Dermis microvascular lymphatic vessel endothelial cell (primary cell): ENCODE measurements at regions not wholly inside any gene's neighbourhood (a gene's known extent, or its start where the extent isn't known, plus 50 kb on each side); places are given as distances from the start of the nearest gene placed in this dataset.
"Not testable (repeated sequence)": the region's sequence is repeated elsewhere in the genome, so short reads cannot be mapped to it uniquely, and the experiment has no call there.

Source experiments
- DNase-seq, 2 donors: peaks; one replicate each; pipeline versions ENCODE4 v3.0.0 to v3.0.0-alpha.2; 2010; ENCODE audit warnings: low read depth in 2 of 2

DNA sequence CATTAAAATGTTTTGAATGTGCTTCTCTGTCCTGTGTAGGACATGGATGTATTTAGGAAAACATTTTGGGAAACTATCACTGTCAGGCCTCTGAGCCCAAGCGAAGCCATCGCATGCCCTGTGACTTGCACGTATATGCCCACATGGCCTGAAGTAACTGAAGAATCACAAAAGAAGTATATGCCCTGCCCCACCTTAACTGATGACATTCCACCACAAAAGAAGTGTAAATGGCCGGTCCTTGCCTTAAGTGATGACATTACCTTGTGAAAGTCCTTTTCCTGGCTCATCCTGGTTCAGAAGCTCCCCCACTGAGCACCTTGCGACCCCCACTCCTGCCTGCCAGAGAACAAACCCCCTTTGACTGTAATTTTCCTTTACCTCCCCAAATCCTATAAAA lies 191.1 kb upstream of the MEIS1 start:
- not testable (repeated sequence) for DNase-seq

DNA sequence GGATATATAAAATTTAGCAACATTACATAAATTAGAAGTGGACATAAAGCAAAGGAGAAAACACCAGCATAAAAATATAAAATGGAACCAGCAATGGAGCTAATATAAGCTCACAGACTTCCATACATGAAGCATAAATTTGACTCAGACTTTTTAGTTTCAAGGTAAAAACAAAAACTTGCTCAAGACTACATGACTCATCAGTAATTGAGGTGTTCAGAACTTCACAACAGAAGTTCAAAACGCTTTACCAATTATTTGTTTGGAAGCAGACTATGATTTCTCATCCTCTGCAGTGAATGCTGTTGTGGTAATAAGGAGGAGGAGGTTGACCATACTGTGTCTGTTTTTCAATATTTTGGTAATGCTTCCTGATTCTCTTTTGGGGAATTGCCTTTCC lies 192.0 kb upstream of the MEIS1 start:
- not testable (repeated sequence) for DNase-seq

DNA sequence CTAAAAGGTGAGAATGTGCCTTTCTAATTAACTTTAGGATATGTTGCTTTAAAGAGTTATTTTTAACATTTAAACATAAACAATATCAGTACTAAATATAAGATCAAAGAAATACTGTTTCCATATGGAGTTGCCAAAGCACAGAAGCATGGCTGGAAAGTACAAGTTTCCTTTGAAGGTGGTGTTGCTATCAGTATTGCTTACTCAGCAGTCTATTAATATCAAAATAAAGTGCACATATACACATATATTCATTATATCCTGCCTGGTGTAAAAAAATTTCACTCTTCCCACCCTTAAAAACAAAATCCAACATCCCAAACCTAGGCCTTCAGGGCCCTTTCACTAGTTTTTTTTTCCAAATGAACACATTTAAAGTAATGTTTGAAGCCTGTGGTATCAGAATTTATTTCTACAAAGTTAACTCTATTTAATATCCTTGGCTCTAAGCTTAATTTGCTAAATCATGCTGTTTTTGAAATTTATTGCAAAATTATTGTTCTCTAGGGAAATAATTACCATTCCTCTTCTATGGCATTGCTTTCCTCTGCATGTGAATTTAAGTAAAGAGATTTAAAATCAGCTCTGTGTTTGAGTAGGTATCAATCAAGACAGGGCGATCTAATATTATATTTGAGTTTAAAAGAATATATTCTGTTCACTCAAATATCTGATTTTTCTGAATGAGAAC lies 192.7 kb upstream of the MEIS1 start:
- DNase-seq: no peak

DNA sequence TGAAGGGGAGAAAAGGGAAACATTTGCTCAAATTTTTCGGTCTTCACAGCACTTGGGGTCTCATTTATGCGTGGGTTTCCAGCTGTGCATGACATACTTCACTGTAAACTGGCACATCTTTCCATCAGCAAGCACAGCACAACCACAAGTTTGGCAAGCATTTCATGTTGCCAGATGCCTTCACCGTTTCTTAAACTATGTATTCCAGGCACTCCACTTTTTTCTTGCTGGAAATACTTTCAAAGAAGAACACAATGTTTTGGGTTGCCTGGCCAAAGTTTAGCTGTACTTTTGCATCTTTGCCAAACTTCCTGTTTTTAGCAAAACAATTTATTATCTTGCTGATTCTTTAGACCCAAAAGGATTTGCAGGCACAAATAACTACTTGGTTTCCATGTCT lies 194.6 kb upstream of the MEIS1 start:
- no peak for DNase-seq

DNA sequence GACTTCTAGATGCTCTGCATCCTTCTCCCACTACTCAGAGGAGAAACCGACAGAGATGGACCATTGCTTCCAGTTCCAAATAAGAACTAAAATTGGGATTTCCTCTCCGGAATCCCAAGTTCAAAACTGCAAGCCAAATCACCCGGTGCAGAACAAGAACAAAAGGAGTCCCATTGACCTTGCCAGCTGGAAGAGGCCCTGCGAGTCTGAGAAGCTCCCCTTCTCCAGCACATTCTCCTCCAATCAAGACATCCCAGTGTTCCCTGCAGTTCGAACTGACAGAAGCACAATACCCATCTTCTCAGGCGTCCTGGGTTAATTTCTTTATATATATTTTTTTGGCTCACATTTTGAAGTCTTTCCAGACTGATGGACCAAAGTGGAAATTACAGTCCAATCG lies 195.3 kb upstream of the MEIS1 start:
- DNase-seq: no peak

DNA sequence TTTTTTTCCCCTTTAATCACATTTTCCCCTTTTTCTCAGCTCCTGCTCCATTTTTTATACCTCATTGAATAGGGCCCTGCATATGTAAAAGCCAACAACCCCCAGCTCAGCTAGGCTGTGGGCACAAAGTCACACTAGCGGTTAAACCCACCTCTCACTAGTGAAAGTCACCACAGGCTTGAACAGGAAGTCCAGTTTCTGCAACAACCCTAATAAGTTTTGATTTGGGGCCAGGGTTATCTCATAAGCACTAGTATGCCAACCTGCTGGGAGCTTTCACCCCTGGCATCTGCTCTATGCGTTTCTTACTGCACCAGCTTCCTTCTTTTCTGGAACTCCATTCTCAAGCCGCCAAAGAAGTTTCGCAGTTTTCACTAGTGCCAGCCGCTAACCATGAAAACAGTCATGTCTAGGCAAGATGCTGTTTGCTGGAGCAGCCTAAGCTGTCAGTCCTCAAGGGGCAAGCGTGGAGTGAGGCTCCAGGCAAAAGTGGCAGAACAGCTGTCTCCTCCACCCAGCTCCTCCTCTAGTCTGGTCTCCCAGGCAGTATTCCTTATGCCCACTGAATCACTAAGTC lies 197.0 kb upstream of the MEIS1 start:
- DNase-seq: no peak

DNA sequence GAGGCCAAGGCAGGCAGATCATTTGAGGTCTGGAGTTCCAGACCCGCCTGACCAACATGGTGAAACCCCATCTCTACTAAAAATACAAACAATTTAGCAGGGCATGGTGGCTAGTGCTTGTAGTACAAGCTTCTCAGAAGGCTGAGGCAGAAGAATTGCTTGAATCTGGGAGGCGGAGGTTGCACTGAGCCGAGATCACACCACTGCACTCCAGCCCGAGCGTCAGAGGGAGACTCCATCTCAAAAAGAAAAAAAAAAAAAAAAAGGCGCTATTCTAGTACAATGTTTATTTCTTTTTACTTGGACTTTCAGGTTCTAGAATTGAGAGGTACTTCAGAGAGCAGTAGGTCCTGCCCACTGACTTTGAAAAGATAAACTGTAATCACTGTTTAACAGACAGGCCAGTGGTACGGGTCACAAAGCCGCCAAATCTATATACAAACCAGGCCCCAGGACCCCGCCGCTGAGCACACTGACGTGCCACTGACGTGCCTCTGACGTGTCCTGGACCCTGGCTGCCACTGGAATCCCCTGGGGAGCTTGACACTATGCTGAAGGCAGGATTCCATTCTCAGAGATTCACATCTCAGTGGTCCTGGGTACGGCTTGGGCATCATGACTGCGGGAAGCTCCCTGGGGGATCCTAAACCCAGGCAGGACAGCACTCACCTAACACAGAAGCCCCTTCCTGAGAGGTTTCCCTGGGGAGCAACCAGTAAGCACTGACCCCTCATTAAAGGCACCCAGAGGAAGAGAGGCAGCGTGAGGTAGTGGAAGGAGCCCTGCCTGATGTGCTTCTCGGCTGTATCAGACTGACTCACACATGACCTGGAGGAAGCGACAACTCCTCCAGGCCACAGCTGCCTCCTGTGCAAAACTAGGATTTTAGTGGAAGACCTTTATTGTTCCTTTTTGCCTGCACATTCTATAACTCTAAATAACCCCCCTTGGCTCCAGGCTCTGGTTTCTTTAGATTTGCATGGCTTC lies 197.8 kb upstream of the MEIS1 start:
- no peak for DNase-seq

DNA sequence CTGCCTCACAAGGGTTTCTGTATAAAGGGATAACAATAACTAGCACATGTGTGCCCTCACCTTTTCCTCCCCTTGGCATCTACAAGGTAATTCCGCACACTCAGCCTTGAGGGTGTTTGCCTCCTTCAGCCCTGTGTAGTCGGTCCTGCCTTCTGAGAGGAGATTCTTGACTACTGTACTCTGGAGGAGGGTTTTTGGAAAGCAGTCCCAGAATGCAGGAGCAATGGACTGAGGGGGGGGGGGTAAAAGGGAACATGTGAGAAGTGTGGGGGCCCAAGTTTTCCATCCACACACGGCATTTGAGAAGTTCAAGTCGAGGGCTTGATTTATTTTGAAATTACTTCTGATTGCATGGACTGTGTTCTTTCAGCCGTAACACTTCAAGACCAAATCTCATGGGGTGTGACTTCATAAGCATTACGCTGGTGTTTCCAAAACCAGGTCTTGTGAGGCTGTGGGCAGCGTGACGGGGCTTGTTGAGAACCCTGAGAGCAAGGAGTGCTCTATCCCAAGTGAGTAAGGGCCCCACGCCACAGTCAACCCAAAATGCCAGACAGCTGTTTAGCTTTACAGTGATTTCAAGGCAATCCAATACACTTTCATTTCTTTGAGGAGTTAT lies 198.7 kb upstream of the MEIS1 start:
- no peak for DNase-seq

DNA sequence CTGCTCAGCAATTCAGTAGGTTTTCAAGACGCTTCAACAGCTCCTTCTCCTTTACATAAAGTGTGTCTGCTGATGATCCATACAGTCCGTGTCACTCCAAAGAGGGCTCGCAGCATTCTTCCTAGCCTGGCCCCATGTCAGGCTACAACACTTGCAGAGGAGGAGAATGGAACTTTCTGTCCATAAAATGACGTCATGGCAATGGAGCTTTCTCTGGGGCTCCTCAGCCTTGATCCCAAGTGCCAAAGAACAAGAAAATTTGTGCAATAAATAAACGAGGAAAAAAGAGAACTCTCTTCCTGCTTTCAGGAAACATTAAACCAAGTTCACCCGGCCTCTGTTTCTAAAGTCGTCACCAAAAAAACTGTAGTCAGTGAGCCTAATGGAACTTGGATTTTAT lies 199.5 kb upstream of the MEIS1 start:
- no peak for DNase-seq

DNA sequence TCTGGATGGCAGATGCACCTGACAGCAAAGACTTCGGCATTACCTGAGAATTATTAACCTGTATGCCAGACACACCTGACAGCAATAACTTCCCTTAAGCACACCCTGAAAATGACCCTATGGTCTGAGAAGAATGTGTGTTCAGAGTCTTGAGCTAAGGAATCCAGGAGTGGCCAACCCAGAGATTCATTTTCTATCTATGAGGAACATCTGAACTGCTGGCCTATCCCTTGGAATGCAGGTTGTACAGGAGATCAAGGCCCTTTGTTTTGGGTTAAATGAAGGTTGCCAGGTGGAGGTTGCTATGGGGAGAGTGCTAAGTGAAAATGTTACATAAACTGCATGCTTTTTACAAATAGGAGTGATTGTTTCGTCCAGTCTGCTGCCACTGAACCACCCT lies 200.9 kb upstream of the MEIS1 start:
- DNase-seq: no peak

DNA sequence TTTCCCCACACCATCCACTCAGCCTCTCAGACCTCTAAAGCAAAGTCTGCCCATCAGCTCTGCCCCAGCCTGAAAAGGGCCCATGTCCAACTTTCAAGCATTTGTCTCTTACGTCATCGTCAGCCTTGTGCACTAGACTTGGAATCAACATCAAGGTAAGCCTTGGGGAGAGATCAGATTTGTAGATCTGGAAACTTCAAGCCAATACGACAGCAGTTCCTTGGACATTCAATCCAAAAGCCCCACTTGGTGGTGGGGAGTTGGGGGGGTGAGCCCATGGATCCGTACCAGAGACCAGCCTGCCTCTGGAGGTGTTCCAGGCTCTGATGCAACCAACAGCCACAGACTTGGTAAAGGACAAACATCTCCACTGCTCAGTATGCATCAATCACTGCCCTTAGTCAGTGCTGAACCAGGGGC lies 206.8 kb upstream of the MEIS1 start:
- no peak for DNase-seq

DNA sequence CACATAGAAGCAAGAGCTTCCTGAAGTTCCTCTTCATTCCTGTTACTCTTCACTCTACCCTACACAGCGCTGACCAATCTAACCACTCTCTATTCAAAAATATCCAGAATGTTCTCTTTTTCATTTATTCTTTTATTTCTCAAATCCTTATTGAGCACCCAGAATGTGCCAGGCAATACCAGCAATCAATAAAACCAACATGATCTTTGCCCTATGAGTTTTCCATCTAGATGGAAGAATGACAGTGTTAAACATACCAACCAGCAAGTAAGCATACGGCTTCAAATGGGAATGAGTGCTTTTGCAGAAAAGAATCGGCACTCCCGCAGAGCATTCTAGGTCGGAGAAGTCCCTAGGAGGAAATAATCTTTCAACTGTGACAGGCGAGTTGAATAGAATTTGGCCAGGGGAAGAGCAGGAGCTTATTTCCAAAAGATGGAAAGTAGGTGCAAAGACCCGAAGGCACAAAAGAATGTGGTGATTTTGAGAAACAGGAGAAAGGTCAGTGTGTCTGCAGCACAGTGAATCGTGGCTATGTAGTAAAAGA lies 217.8 kb upstream of the MEIS1 start:
- DNase-seq: no peak

DNA sequence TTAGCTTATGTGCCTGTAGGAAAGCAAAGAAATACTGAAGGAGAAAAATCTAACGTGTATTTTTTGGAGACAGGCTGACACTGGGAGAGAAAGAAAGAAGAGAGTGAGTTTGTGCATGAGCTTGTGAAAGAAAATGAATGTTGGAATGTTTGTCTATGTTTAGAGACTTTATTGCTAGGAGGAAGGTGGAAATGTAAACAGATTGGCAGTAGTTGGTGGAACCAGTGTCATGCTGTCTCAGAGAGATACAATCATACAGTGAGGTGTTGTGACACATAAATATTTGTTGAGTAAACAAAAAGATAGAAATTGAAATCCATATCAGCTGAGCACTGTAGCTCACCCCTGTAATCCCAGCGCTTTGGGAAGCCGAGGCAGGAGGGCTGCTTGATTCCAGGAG lies 222.2 kb upstream of the MEIS1 start:
- DNase-seq: no peak

DNA sequence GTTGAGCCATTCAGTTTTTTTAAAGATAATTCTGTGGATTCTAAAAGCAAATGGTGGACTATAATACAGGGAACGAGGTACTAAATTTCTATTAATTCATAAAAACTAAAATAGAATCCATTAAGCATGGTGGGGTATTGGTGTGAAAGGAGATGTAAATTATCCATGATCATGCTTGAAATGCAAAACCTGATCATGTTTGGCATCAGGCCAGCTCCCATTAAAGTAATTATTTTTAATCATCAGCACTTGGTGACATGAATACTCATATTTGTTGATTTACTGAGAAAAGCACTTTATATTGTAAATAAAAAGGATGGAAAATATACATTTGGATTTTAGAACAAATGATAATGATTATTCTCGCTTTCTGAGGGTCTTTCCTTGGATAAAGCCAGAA lies 232.3 kb upstream of the MEIS1 start:
- no peak for DNase-seq

DNA sequence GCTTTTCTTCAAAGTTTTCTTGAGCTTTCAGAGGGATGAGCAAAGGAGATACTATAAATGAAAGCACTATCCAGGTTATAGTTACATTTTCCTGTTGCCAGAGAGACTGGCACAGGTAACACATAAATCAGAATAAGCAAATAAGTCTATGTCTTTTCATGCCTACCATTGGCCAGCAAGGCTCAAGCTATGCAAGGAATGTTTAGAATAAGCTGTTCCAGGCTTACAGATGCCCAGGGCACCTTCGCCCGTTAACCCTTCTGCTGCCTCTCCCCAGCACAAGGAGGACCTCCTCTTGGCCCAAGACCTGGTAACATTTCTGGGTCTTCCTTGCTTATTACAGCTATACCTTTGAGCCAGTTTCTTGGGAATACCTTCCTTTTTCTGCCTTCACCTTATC lies 233.7 kb upstream of the MEIS1 start:
- no peak for DNase-seq

DNA sequence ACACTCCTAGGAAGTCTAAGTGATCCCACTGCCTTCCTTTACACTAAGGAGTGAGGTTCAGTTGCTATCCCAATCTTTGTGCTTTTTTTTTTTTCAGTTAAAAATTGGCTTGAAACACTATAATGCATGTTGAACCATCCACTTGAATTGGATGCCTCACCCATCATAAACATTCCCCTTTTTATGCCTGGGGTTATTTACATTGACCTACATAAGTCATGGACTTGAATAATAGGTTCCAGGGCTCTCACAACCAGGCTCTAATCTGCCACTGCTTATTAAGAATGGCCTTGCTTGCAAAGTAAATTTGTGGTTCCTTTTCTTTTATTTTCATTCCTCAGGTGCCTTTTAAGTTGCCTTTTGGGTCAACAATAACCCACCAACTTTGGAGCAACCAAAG lies 236.1 kb upstream of the MEIS1 start:
- DNase-seq: no peak

DNA sequence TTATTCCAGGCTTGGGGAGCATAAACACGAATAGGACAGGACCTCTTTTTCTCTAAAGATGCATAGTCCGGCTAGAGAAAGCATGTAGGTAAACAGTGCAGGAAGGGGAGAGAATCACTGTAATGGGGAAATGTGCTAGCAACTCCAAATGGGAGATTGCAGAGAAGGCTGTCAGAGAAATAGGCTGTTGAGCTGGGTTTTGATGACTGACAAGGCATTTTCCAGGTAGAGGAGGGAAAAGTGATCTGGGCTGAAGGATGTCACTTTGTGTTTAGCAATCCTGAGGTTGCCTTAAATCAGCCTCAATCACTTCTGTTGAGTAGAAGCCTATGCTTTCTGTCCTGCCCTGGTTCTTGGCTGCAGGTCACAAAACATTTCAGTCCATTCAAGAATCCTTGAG lies 242.0 kb upstream of the MEIS1 start:
- DNase-seq: no peak

DNA sequence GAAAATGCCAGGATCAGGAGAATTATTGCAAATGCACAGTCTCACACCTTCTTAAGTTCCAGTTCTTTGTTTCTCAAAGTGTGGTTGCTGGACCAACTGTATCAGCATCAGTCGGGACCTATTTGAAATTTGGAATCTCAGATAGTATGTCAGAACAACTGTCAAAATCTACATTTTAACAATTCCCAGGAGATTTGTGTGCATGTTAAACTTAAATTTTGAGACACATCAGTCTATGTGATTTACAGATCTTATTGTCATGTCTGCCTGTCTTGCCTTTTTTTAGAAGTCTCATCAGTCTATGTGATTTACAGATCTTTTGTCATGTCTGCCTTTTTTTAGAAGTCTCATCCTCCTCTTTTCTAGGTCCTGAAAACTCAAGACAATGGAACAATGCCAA lies 243.6 kb upstream of the MEIS1 start:
- no peak for DNase-seq

DNA sequence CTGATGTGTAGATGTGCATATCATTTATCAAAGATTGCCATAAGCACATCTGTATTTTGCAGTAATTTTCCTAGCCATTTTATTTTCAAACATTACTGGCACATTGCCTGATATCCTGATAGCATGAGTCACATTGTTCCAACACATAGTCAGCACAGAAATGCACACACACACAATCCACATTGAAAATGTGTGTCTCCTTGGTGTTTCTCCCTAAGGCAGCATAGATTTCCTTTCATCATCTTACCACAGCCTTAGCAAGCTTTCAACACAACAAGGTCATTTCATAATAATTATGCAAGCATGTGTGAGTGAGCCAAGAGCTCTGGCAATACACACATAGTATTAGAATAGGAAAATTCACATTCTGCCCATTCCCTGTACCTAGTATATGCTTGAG lies 245.4 kb upstream of the MEIS1 start:
- DNase-seq: no peak

DNA sequence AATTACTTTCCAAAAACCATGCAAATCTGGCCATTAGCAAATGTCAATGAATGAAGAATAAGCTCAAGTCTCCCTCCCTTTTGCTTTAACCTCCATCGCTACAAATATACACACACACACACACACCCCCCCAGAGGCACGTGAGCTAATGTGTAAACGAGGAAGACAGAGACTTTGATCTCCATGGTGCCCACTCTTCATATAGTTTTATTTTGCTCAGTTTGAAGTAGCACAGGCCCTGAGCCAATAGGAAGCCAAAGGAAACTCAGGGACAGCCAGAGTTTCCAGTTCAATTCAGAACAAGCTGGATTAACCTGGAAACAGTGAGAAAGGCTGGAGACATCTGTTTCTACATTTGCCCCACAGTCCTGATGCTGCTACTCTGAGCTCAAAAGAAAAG lies 248.4 kb upstream of the MEIS1 start:
- no peak for DNase-seq

DNA sequence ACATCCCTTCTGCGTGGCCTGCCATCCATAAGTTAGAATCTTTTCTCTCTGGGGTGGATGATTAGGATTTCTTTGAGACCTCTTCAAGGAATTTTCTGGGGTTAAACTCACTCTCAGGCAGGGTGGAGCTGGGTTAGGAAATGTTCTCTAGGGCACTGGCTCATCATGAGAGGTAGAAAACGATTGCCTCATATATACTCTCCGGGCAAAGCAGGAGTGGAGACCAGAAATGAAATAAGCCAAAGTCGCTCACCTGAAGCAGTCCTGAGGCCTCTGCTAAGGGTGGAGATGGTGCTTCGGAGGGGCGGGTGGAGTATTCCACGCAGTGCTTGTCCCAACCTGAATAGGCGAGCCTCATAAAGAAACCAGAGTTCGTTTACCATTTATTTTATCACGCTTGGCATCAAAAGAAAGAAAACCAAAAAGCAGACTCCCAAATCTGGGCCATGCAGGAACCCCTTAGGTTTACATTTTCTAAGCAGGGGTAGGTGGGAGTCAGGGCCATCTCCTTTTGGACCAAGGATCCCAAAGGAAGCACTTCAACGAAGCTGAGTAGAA lies 249.3 kb upstream of the MEIS1 start:
- DNase-seq: no peak
